SU-DHL-6 (cell line): ENCODE measurements at regions not wholly inside any gene's neighbourhood (a gene's known extent, or its start where the extent isn't known, plus 50 kb on each side); places are given as distances from the start of the nearest gene placed in this dataset.
"Not testable (repeated sequence)": the region's sequence is repeated elsewhere in the genome, so short reads cannot be mapped to it uniquely, and the experiment has no call there.

Source experiments
- H2AFZ ChIP-seq: fragments of 200-600 bp; sonication (generic); 2 replicates; pipeline ENCODE4 v1.6.1; 2014; ENCODE audit warnings: low read depth, mild to moderate bottlenecking, moderate library complexity, mixed read lengths, antibody characterized with exemption, low read length; ENCODE audit not compliant: severe bottlenecking
- H3F3A ChIP-seq: fragments of 200-600 bp; shearing (Covaris generic); 2 replicates; pipeline ENCODE4 v1.6.0; 2016; ENCODE audit warnings: antibody characterized with exemption, mild to moderate bottlenecking; ENCODE audit not compliant: insufficient read depth
- H3K27ac ChIP-seq: fragments of 200-600 bp; sonication (generic); 2 replicates; pipeline ENCODE4 v1.5.1; 2016; ENCODE audit warnings: low read depth, mild to moderate bottlenecking, low read length, moderate library complexity, mixed read lengths
- H3K27me3 ChIP-seq: fragments of 200-600 bp; sonication (generic), shearing (Covaris generic); 2 replicates; pipeline ENCODE4 v1.6.0; 2014; ENCODE audit warnings: mild to moderate bottlenecking, low read length
- H3K36me3 ChIP-seq: fragments of 200-600 bp; sonication (generic); 2 replicates; pipeline ENCODE4 v1.6.1; 2014; ENCODE audit warnings: mild to moderate bottlenecking, low read length, mixed read lengths
- H3K4me2 ChIP-seq: fragments of 300-600, 200-600 bp; shearing (Covaris generic), sonication (generic); 2 replicates; pipeline ENCODE4 v1.6.0; 2014; ENCODE audit warnings: low read length, low read depth, mild to moderate bottlenecking; ENCODE audit not compliant: poor library complexity, severe bottlenecking
- H3K4me3 ChIP-seq: fragments of 200-600 bp; sonication (generic); 2 replicates; pipeline ENCODE4 v1.5.1; 2014; ENCODE audit warnings: antibody characterized with exemption, low read length, mild to moderate bottlenecking, mixed read lengths; ENCODE audit not compliant: insufficient read depth, poor library complexity, severe bottlenecking
- H3K79me2 ChIP-seq: fragments of 200-600 bp; sonication (generic); 2 replicates; pipeline ENCODE4 v1.6.1; 2014; ENCODE audit warnings: mild to moderate bottlenecking, low read length, moderate library complexity; ENCODE audit not compliant: insufficient read depth
- H3K9ac ChIP-seq: fragments of 200-600 bp; sonication (generic); 2 replicates; pipeline ENCODE4 v1.7.0; 2014; ENCODE audit warnings: mild to moderate bottlenecking, low read length
- H3K9me2 ChIP-seq: fragments of 200-600 bp; sonication (generic); replicated peaks from 2 replicates; pipeline ENCODE4 v1.6.1; 2014; ENCODE audit warnings: low read length; ENCODE audit not compliant: insufficient read depth
- H3K9me3 ChIP-seq: fragments of 200-600 bp; sonication (generic); 2 replicates; pipeline ENCODE4 v1.6.1; 2014; ENCODE audit warnings: low read length, mixed read lengths; ENCODE audit not compliant: insufficient read depth
- H4K20me1 ChIP-seq: fragments of 200-600 bp; sonication (generic); 2 replicates; pipeline ENCODE4 v1.6.1; 2014; ENCODE audit warnings: low read depth, mild to moderate bottlenecking, antibody characterized with exemption, low read length, moderate library complexity, mixed read lengths
- EZH2phosphoT487 ChIP-seq: fragments of 200-600 bp; sonication (generic), shearing (Covaris generic); conservative IDR thresholded peaks from 2 replicates; pipeline ENCODE4 v1.6.1; 2018; ENCODE audit warnings: mild to moderate bottlenecking, antibody characterized with exemption, low read length, moderate library complexity, mixed read lengths
- TF ChIP-seq, protein P1 (sequence below): fragments of 200-600 bp; sonication (generic); IDR thresholded peaks from one replicate; pipeline ENCODE4 v1.5.1; 2017; ENCODE audit warnings: antibody characterized with exemption, mild to moderate bottlenecking, low read length, moderate library complexity; ENCODE audit not compliant: insufficient read depth, poor library complexity, severe bottlenecking

DNA sequence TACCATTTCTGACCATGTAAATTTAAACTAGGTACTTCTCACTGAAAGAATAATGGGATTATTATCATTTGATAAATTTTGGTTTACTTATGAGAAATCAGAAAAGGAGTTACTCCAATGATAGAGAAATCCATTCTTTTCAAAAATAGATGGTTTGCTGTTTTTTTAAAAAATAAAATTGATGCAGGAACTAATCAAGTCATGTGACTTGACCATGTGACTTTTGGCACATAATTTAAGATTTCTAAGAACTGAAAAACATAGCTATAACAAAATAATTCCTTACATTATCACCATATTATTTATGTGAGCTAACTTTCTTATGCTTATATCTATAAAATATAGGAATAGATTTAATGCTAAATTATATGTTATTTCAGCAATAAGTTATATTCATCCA, 247.1 kb upstream of the FIGN start:
- H3K9me3 ChIP-seq, result no peaks in the 10 kb centered on the region
- H3K9ac ChIP-seq, result no peak overlapping the region
- no peaks in the 10 kb centered on the region for H4K20me1 ChIP-seq
- no peaks in the 10 kb centered on the region for H3K79me2 ChIP-seq
- no peak overlapping the region for H3K4me2 ChIP-seq
- no peak overlapping the region for H3K4me3 ChIP-seq
- H3K27me3 ChIP-seq, result no peaks in the 10 kb centered on the region
- H3K36me3 ChIP-seq, result no peaks in the 10 kb centered on the region
- no peak overlapping the region for H2AFZ ChIP-seq
- no peaks in the 10 kb centered on the region for H3F3A ChIP-seq
- H3K27ac ChIP-seq, result no peak overlapping the region
- no peak for TF ChIP-seq EZH2phosphoT487
- TF ChIP-seq, protein P1, sequence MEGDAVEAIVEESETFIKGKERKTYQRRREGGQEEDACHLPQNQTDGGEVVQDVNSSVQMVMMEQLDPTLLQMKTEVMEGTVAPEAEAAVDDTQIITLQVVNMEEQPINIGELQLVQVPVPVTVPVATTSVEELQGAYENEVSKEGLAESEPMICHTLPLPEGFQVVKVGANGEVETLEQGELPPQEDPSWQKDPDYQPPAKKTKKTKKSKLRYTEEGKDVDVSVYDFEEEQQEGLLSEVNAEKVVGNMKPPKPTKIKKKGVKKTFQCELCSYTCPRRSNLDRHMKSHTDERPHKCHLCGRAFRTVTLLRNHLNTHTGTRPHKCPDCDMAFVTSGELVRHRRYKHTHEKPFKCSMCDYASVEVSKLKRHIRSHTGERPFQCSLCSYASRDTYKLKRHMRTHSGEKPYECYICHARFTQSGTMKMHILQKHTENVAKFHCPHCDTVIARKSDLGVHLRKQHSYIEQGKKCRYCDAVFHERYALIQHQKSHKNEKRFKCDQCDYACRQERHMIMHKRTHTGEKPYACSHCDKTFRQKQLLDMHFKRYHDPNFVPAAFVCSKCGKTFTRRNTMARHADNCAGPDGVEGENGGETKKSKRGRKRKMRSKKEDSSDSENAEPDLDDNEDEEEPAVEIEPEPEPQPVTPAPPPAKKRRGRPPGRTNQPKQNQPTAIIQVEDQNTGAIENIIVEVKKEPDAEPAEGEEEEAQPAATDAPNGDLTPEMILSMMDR, result no peak
- H3K9me2 ChIP-seq, result no peaks in the 10 kb centered on the region

GRCh38 chr2:163974766-163975165, 239.0 kb upstream of the FIGN start:
- no peak overlapping the region for H3K4me2 ChIP-seq
- H2AFZ ChIP-seq, result no peak overlapping the region
- no peak overlapping the region for H3K27ac ChIP-seq
- no peaks in the 10 kb centered on the region for H4K20me1 ChIP-seq
- no peaks in the 10 kb centered on the region for H3K9me2 ChIP-seq
- TF ChIP-seq, protein P1, result no peak
- no peak for TF ChIP-seq EZH2phosphoT487
- H3K79me2 ChIP-seq, result no peaks in the 10 kb centered on the region
- H3K27me3 ChIP-seq, result no peaks in the 10 kb centered on the region
- H3K9me3 ChIP-seq, result no peaks in the 10 kb centered on the region
- H3F3A ChIP-seq, result no peaks in the 10 kb centered on the region
- H3K9ac ChIP-seq, result no peak overlapping the region
- no peaks in the 10 kb centered on the region for H3K36me3 ChIP-seq
- no peak overlapping the region for H3K4me3 ChIP-seq

DNA sequence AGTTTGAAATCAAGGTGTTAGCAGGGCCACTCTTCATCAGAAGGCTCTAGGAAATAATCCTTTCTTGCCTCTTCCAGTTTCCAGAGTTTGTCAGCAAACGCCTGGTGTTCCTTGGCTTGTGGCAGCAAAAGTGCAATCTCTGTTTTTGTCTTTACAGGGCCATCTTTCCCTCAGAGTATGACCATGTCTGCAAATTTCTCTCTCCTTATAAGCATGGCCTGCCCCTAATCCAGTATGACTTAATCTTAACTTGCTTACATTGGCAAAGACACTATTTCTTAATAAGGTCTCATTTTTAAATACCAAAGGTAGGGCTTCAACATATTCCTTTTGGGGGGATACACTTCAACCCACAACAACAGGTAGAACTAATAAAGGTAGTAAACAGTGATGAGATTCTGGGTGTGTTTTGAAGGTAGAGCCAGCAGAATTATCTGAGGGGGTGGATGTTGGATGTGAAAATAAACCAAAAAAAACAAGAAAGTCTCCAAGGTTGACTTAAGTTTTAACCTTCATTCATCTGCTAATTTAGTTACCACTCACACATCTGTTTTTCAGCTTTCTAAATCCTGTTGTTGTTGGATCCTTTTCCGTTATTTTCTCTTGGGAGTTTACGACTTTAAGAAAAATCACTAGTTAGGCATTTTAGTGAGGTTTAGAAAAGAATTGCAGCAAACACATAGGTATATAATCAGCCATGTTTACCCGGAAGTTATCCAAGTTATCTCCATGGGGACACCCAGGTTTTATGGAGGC, 234.4 kb upstream of the FIGN start:
- Histone ChIP-seq H3K9me2 (0 out of 2 replicates have a peak, but pooled peaks cover 3% of the 10 kb centered on the region), H3K4me2 (no peak overlapping the region), H4K20me1 (no peaks in the 10 kb centered on the region), H3K9me3 (no peaks in the 10 kb centered on the region), H3K27me3 (no peaks in the 10 kb centered on the region), H3K27ac (no peak overlapping the region), H3K36me3 (no peaks in the 10 kb centered on the region), H3K79me2 (no peaks in the 10 kb centered on the region), H3K4me3 (no peak overlapping the region), H3F3A (no peaks in the 10 kb centered on the region), H3K9ac (no peak overlapping the region), H2AFZ (no peak overlapping the region)
- no peak for TF ChIP-seq EZH2phosphoT487
- TF ChIP-seq, protein P1, result no peak

DNA sequence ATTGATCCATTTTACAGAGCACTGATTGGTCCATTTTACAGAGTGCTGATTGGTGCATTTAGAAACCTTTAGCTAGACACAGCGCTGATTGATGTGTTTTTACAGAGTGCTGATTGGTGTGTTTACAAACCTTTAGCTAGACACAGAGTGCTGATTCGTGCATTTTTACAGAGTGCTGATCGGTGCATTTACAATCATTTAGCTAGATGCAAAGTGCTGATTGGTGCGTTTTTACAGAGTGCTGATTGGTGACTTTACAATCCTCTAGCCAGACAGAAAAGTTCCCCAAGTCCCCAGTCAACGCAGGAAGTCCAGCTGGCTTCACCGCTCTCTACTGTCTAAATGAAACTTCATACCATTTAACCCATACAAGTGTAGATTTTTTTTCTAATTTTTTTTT, 228.5 kb upstream of the FIGN start:
- H3K79me2 ChIP-seq, H3K4me2 ChIP-seq, H3K36me3 ChIP-seq, H3F3A ChIP-seq, H4K20me1 ChIP-seq, H3K27ac ChIP-seq, H3K9me2 ChIP-seq, H3K9ac ChIP-seq, H2AFZ ChIP-seq, H3K27me3 ChIP-seq, H3K9me3 ChIP-seq, H3K4me3 ChIP-seq: not testable (repeated sequence)
